A549 (cell line): ENCODE measurements at regions not wholly inside any gene's neighbourhood (a gene's known extent, or its start where the extent isn't known, plus 50 kb on each side); places are given as distances from the start of the nearest gene placed in this dataset.

ENCODE experiments used
- EHF ChIP-seq: fragments of 250-450 bp; sonication (Bioruptor Pico); IDR thresholded peaks from 2 replicates; pipeline ENCODE4 v1.5.0; 2020; ENCODE audit warnings: mild to moderate bottlenecking
- ESRRA ChIP-seq: fragments of 150-350 bp; IDR thresholded peaks from 2 replicates; pipeline ENCODE4 v1.6.1; 2014; ENCODE audit warnings: mild to moderate bottlenecking, low read length, borderline replicate concordance
- JUN ChIP-seq, 2 experiments: fragments of >200 bp; sonication (Bioruptor Twin); formaldehyde crosslinking; IDR thresholded peaks; 2 replicates in 1 of 2; 3 replicates in 1 of 2; pipeline ENCODE4 v1.6.1; 2016 to 2017
- POLR2A ChIP-seq: IDR thresholded peaks from 2 replicates; pipeline ENCODE4 v1.6.1; 2012; ENCODE audit warnings: mild to moderate bottlenecking, low read length
- RFX5 ChIP-seq: fragments of 450-650 bp; IDR thresholded peaks from 2 replicates; pipeline ENCODE4 v1.7.1; 2014; ENCODE audit warnings: antibody characterized with exemption, mild to moderate bottlenecking, moderate library complexity
- TFCP2L1 ChIP-seq: fragments of 250-450 bp; sonication (Bioruptor Pico); IDR thresholded peaks from 2 replicates; pipeline ENCODE4 v1.5.0; 2021; ENCODE audit warnings: mild to moderate bottlenecking
- TF ChIP-seq, protein P1 (sequence below): fragments of >200 bp; sonication (Bioruptor Twin); formaldehyde crosslinking; IDR thresholded peaks from 3 replicates; pipeline ENCODE4 v1.5.1; 2016
- TF ChIP-seq, protein P2 (sequence below): fragments of 450-650 bp; IDR thresholded peaks from 2 replicates; pipeline ENCODE4 v1.6.1; 2014; ENCODE audit warnings: antibody characterized with exemption
- TF ChIP-seq, protein P3 (sequence below): fragments of 250-450 bp; sonication (Bioruptor Pico); IDR thresholded peaks from 2 replicates; pipeline ENCODE4 v1.5.0; 2021; ENCODE audit warnings: mild to moderate bottlenecking, moderate library complexity, borderline replicate concordance

DNA sequence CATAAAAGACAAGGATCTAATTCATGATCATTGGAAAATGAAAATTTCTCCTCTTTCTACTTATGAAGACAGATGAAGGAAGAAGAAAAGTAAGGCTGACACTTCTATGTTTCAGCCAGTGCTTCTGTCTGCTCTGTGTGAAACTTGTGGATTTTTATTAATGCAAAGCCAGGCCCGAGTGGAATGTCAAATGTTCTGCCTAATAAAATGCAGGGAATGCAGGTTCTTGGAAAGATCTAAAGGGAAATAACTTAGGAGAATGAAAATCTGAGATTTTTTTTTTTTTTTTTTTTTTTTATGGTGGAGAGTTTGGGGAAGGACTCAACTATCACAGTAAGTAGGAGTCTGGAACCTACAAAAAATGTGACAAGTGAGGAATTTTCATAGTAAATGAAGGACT, 1732.3 kb upstream of the SLC10A2 start:
- TF ChIP-seq, protein P1, sequence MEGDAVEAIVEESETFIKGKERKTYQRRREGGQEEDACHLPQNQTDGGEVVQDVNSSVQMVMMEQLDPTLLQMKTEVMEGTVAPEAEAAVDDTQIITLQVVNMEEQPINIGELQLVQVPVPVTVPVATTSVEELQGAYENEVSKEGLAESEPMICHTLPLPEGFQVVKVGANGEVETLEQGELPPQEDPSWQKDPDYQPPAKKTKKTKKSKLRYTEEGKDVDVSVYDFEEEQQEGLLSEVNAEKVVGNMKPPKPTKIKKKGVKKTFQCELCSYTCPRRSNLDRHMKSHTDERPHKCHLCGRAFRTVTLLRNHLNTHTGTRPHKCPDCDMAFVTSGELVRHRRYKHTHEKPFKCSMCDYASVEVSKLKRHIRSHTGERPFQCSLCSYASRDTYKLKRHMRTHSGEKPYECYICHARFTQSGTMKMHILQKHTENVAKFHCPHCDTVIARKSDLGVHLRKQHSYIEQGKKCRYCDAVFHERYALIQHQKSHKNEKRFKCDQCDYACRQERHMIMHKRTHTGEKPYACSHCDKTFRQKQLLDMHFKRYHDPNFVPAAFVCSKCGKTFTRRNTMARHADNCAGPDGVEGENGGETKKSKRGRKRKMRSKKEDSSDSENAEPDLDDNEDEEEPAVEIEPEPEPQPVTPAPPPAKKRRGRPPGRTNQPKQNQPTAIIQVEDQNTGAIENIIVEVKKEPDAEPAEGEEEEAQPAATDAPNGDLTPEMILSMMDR: no peak
- TF ChIP-seq, protein P2, sequence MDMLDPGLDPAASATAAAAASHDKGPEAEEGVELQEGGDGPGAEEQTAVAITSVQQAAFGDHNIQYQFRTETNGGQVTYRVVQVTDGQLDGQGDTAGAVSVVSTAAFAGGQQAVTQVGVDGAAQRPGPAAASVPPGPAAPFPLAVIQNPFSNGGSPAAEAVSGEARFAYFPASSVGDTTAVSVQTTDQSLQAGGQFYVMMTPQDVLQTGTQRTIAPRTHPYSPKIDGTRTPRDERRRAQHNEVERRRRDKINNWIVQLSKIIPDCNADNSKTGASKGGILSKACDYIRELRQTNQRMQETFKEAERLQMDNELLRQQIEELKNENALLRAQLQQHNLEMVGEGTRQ: no peak
- TF ChIP-seq TFCP2L1 (CRISPR knock-in tag) (no peak), RFX5 (no peak), JUN (IDR thresholded peaks at IDR 0.05) (no peak), POLR2A (no peak), EHF (no peak), ESRRA (no peak)
- TF ChIP-seq, protein P3, sequence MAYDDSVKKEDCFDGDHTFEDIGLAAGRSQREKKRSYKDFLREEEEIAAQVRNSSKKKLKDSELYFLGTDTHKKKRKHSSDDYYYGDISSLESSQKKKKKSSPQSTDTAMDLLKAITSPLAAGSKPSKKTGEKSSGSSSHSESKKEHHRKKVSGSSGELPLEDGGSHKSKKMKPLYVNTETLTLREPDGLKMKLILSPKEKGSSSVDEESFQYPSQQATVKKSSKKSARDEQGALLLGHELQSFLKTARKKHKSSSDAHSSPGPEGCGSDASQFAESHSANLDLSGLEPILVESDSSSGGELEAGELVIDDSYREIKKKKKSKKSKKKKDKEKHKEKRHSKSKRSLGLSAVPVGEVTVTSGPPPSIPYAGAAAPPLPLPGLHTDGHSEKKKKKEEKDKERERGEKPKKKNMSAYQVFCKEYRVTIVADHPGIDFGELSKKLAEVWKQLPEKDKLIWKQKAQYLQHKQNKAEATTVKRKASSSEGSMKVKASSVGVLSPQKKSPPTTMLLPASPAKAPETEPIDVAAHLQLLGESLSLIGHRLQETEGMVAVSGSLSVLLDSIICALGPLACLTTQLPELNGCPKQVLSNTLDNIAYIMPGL (CRISPR knock-in tag): no peak
